Fibroblast of lung (primary cell): ENCODE measurements at regions not wholly inside any gene's neighbourhood (a gene's known extent, or its start where the extent isn't known, plus 50 kb on each side); places are given as distances from the start of the nearest gene placed in this dataset.
"Not testable (repeated sequence)": the region's sequence is repeated elsewhere in the genome, so short reads cannot be mapped to it uniquely, and the experiment has no call there.

ENCODE experiments used
- CTCF ChIP-seq, 2 donors: IDR thresholded peaks in 1 of 2; conservative IDR thresholded peaks in 1 of 2; 1 replicate in 1 of 2; 2 replicates in 1 of 2; pipeline ENCODE4 v1.5.1; 2011 to 2012; ENCODE audit warnings: low read length in 2 of 2, control low read depth in 1 of 2, inconsistent platforms in 1 of 2, low read depth in 1 of 2, mild to moderate bottlenecking in 1 of 2
- EZH2 ChIP-seq: IDR thresholded peaks from 2 replicates; pipeline ENCODE4 v1.5.1; 2012; ENCODE audit warnings: low read length, control low read depth, mild to moderate bottlenecking; ENCODE audit errors: missing control alignments

GRCh38 chr5:166804693-166805092 lies 1486.8 kb upstream of the WWC1 start:
- not testable (repeated sequence) for TF ChIP-seq EZH2; CTCF (conservative IDR thresholded peaks at IDR 0.05 in 1 of 2, IDR thresholded peaks at IDR 0.05 in 1 of 2; ENCODE audit: low read depth in 1 of 2, low read length in 2 of 2)
